OCI-M2 (cell line): ENCODE measurements at regions not wholly inside any gene's neighbourhood (a gene's known extent, or its start where the extent isn't known, plus 50 kb on each side); places are given as distances from the start of the nearest gene placed in this dataset.

ENCODE experiments used
- DNase-seq: peaks from one replicate; lab custom pipeline; 2025; ENCODE audit not compliant: unreplicated experiment; lab: John Stamatoyannopoulos, UW

- DNase-seq: no peak
Observed at GRCh38 chr2:216286616-216287231, 85.6 kb downstream of the MARCHF4 start.

- no peak for DNase-seq
Observed at GRCh38 chr2:216285701-216286100, 86.6 kb downstream of the MARCHF4 start.

- no peak for DNase-seq
Observed at GRCh38 chr2:216284708-216285107, 87.6 kb downstream of the MARCHF4 start.

- no peak for DNase-seq
Observed at GRCh38 chr2:216283038-216283900, 89.0 kb downstream of the MARCHF4 start.

- DNase-seq: no peak
Observed at GRCh38 chr2:216281876-216282275, 90.4 kb downstream of the MARCHF4 start.

GRCh38 chr2:216281316-216281715 lies 91.0 kb downstream of the MARCHF4 start:
- DNase-seq: no peak

GRCh38 chr2:216279459-216279858 lies 92.8 kb downstream of the MARCHF4 start:
- DNase-seq: no peak

GRCh38 chr2:216279031-216279430 lies 93.3 kb downstream of the MARCHF4 start:
- no peak for DNase-seq

GRCh38 chr2:216275890-216276289 lies 96.4 kb downstream of the MARCHF4 start:
- DNase-seq: no peak

GRCh38 chr2:216274194-216274840 lies 98.0 kb downstream of the MARCHF4 start:
- DNase-seq: no peak

GRCh38 chr2:216261042-216261537 lies 111.2 kb downstream of the MARCHF4 start:
- DNase-seq: no peak

- no peak for DNase-seq
Observed at GRCh38 chr2:216260629-216261028, 111.7 kb downstream of the MARCHF4 start.

GRCh38 chr2:216259081-216259480 lies 113.2 kb downstream of the MARCHF4 start:
- no peak for DNase-seq

GRCh38 chr2:216257089-216257488 lies 115.2 kb downstream of the MARCHF4 start:
- no peak for DNase-seq
